ENCODE measurements at regions not wholly inside any gene's neighbourhood (a gene's known extent, or its start where the extent isn't known, plus 50 kb on each side); places are given as distances from the start of the nearest gene placed in this dataset.

GRCh38 chr5:15004506-15004905, 132.9 kb upstream of the ANKH start:
- TF ChIP-seq CTCF (IDR thresholded peaks at IDR 0.05; ENCODE audit: low read depth, low read length) (no peak), EZH2phosphoT487 (IDR thresholded peaks at IDR 0.05; ENCODE audit: low read depth) (no peak)
- Histone ChIP-seq H3K9ac (ENCODE audit: low read length) (no peak overlapping the region), H4K20me1 (ENCODE audit: insufficient read depth, low read length) (no peaks in the 10 kb centered on the region), H3K27me3 (ENCODE audit: low read depth, low read length) (peaks cover 14% of the 10 kb centered on the region; the same call in 1 of the 2 replicates), H3K4me3 (ENCODE audit: low read length) (no peak overlapping the region), H3K4me1 (ENCODE audit: low read length) (no peaks in the 10 kb centered on the region), H3K4me2 (ENCODE audit: low read length) (no peak overlapping the region), H3K27ac (ENCODE audit: low read length) (no peak overlapping the region), H3K79me2 (ENCODE audit: low read length) (no peaks in the 10 kb centered on the region), H2AFZ (ENCODE audit: low read depth, low read length) (no peak overlapping the region), H3K9me3 (ENCODE audit: insufficient read depth, low read length) (no peaks in the 10 kb centered on the region), H3K36me3 (replicated peaks; ENCODE audit: low read depth, low read length) (no peaks in the 10 kb centered on the region)

- H3K27me3 ChIP-seq (ENCODE audit: low read depth, low read length), result peaks cover 15% of the 10 kb centered on the region; the same call in 1 of the 2 replicates
- TF ChIP-seq CTCF (IDR thresholded peaks at IDR 0.05; ENCODE audit: low read depth, low read length), result peak; percentile 71
- TF ChIP-seq EZH2phosphoT487 (IDR thresholded peaks at IDR 0.05; ENCODE audit: low read depth), result no peak
- H3K27ac ChIP-seq (ENCODE audit: low read length), result no peak overlapping the region
- H3K4me3 ChIP-seq (ENCODE audit: low read length), result no peak overlapping the region
- H3K36me3 ChIP-seq (replicated peaks; ENCODE audit: low read depth, low read length), result no peaks in the 10 kb centered on the region
- no peaks in the 10 kb centered on the region for H3K79me2 ChIP-seq (ENCODE audit: low read length)
- H3K9me3 ChIP-seq (ENCODE audit: insufficient read depth, low read length), result no peaks in the 10 kb centered on the region
- H3K9ac ChIP-seq (ENCODE audit: low read length), result no peak overlapping the region
- H2AFZ ChIP-seq (ENCODE audit: low read depth, low read length), result no peak overlapping the region
- peaks cover 3% of the 10 kb centered on the region; the same call in 1 of the 2 replicates for H3K4me1 ChIP-seq (ENCODE audit: low read length)
- H4K20me1 ChIP-seq (ENCODE audit: insufficient read depth, low read length), result no peaks in the 10 kb centered on the region
- H3K4me2 ChIP-seq (ENCODE audit: low read length), result no peak overlapping the region
These were observed 131.9 kb upstream of the ANKH start for GRCh38 chr5:15003511-15003920.

GRCh38 chr5:15002791-15003190, 131.2 kb upstream of the ANKH start:
- Histone ChIP-seq H3K4me2 (ENCODE audit: low read length) (no peak overlapping the region), H3K36me3 (replicated peaks; ENCODE audit: low read depth, low read length) (no peaks in the 10 kb centered on the region), H3K27ac (ENCODE audit: low read length) (no peak overlapping the region), H3K27me3 (ENCODE audit: low read depth, low read length) (peaks cover 20% of the 10 kb centered on the region; the same call in 1 of the 2 replicates), H3K9me3 (ENCODE audit: insufficient read depth, low read length) (no peaks in the 10 kb centered on the region; the same call in 1 of the 2 replicates), H3K79me2 (ENCODE audit: low read length) (no peaks in the 10 kb centered on the region), H3K4me3 (ENCODE audit: low read length) (no peak overlapping the region), H3K4me1 (ENCODE audit: low read length) (peaks cover 7% of the 10 kb centered on the region; the same call in 1 of the 2 replicates), H3K9ac (ENCODE audit: low read length) (no peak overlapping the region), H2AFZ (ENCODE audit: low read depth, low read length) (no peak overlapping the region), H4K20me1 (ENCODE audit: insufficient read depth, low read length) (no peaks in the 10 kb centered on the region)
- TF ChIP-seq EZH2phosphoT487 (IDR thresholded peaks at IDR 0.05; ENCODE audit: low read depth) (no peak), CTCF (IDR thresholded peaks at IDR 0.05; ENCODE audit: low read depth, low read length) (no peak)

- no peaks in the 10 kb centered on the region; the same call in 1 of the 2 replicates for H3K9me3 ChIP-seq (ENCODE audit: insufficient read depth, low read length)
- TF ChIP-seq EZH2phosphoT487 (IDR thresholded peaks at IDR 0.05; ENCODE audit: low read depth), result no peak
- TF ChIP-seq CTCF (IDR thresholded peaks at IDR 0.05; ENCODE audit: low read depth, low read length), result no peak
- H3K4me2 ChIP-seq (ENCODE audit: low read length), result no peak overlapping the region
- no peak overlapping the region for H3K9ac ChIP-seq (ENCODE audit: low read length)
- peaks cover 11% of the 10 kb centered on the region for H3K4me1 ChIP-seq (ENCODE audit: low read length)
- H3K27ac ChIP-seq (ENCODE audit: low read length), result no peak overlapping the region
- H4K20me1 ChIP-seq (ENCODE audit: insufficient read depth, low read length), result no peaks in the 10 kb centered on the region
- H2AFZ ChIP-seq (ENCODE audit: low read depth, low read length), result no peak overlapping the region
- no peak overlapping the region for H3K4me3 ChIP-seq (ENCODE audit: low read length)
- H3K27me3 ChIP-seq (ENCODE audit: low read depth, low read length), result peaks cover 21% of the 10 kb centered on the region; the same call in 1 of the 2 replicates
- H3K36me3 ChIP-seq (replicated peaks; ENCODE audit: low read depth, low read length), result no peaks in the 10 kb centered on the region
- H3K79me2 ChIP-seq (ENCODE audit: low read length), result no peaks in the 10 kb centered on the region
These were observed 130.6 kb upstream of the ANKH start for GRCh38 chr5:15002173-15002572.

Measured in OCI-LY3 (cell line).